Keratinocyte (primary cell): ENCODE measurements at regions not wholly inside any gene's neighbourhood (a gene's known extent, or its start where the extent isn't known, plus 50 kb on each side); places are given as distances from the start of the nearest gene placed in this dataset.

Experiments
- CTCF ChIP-seq, 3 experiments: IDR thresholded peaks in 1 of 3; conservative IDR thresholded peaks in 1 of 3; optimal IDR thresholded peaks in 1 of 3; 2 replicates in 2 of 3; 3 replicates in 1 of 3; pipeline versions ENCODE3 to v1.5.1; 2011; ENCODE audit warnings: low read length in 3 of 3, mild to moderate bottlenecking in 3 of 3, moderate library complexity in 2 of 3, control low read depth in 1 of 3, inconsistent platforms in 1 of 3; ENCODE audit not compliant: insufficient read depth in 2 of 3; ENCODE audit errors: extremely low read depth in 1 of 3
- EZH2 ChIP-seq: IDR thresholded peaks from one replicate; pipeline ENCODE4 v1.6.1; 2012; ENCODE audit warnings: inconsistent platforms, mild to moderate bottlenecking, low read length, moderate library complexity

DNA sequence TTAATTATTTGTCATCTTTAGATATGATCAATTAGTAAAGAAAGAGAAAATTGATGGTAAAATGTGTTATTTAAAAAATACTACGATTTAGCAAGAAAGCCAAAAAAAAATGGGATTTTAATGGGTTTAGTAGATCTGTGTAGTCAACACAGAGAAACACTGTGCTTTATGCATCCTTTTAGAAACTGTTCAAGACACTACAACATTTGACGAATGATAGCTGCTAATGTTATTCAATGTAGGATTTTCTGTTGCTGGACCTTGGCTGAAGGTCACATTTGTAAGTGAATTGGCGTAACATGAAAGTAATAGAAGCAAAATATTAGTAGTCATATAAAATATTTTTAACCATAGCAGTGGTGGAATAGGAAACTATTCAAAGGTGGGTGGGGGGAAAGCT lies 1293.9 kb downstream of the NCAM2 start:
- TF ChIP-seq CTCF (optimal IDR thresholded peaks at IDR 0.05 in 1 of 3, IDR thresholded peaks at IDR 0.05 in 1 of 3, conservative IDR thresholded peaks at IDR 0.05 in 1 of 3; ENCODE audit: extremely low read depth in 1 of 3, insufficient read depth in 2 of 3, low read length in 3 of 3) (no peak), EZH2 (no peak)
